Activated CD4-positive, alpha-beta T cell treated with anti-CD3 and anti-CD28 coated beads, Interleukin-2, amount 50 U/mL, for 48 hours (primary cell): ENCODE measurements at regions not wholly inside any gene's neighbourhood (a gene's known extent, or its start where the extent isn't known, plus 50 kb on each side); places are given as distances from the start of the nearest gene placed in this dataset.

ENCODE experiments used
- DNase-seq, 2 experiments: peaks; one replicate each; pipeline ENCODE4 v3.0.0-alpha.2; 2020

DNA sequence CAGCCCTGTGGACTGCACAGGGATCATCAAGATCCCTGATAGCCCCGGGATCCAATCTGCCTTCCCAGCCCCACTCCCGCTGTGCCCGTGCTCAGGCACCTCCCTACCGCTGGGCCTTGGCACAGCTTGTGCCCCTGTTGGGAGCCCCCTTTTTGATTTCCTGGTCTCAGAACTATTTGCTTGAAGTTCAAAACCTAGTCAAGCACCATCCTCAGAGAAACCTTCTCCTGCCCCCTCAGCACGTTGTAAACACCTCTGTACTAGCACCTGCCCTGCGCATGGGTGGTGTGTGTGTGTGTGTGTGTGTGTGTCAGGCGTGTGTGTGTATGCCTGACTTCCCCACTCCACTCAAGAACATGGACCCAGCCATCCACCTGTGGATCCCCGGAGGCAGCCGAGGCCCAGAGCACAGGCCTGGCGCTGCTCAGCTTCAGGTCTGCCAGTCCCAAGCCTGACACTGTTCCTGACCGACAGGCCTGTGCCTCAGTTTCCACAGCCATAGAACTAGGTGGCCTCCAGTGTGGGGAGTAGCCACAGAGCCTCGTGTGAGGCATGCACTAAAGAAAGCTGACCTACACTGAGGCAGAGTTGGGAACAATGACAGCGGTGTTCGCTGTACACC is 65.5 kb downstream of the ADRA2C start:
- no peak for DNase-seq

DNA sequence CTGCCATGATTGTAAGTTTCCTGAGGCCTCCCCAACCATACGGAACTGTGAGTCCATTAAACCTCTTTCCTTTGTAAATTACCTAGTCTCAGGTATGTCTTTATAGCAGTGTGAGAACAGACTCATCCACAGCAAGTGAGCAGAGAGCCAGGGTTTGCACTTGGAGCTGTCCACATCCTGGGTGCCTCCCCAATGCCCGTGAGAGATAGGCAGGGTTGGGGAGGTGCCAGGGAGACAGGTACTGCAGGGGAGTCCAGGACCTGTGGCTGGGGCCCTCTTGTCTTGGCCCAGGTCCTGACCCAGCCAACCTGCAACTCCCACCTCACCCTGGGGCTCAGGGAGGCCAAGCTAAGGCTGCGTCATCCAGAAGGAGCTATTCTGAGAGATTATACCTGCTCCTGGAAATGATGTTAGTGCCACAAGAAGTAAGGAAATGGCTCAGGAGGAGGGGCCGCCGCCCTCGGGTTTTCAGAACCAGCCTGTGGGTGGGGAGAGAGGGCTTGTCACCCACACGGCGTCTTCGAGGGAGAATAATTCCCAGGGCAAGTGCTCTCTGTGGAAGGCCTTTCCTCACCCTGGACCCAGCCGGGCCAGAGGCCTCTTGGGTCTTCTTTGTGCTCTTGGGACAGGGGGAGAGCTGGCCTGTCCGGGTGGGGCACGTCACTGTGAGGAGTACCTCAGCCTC is 66.5 kb downstream of the ADRA2C start:
- no peak for DNase-seq

DNA sequence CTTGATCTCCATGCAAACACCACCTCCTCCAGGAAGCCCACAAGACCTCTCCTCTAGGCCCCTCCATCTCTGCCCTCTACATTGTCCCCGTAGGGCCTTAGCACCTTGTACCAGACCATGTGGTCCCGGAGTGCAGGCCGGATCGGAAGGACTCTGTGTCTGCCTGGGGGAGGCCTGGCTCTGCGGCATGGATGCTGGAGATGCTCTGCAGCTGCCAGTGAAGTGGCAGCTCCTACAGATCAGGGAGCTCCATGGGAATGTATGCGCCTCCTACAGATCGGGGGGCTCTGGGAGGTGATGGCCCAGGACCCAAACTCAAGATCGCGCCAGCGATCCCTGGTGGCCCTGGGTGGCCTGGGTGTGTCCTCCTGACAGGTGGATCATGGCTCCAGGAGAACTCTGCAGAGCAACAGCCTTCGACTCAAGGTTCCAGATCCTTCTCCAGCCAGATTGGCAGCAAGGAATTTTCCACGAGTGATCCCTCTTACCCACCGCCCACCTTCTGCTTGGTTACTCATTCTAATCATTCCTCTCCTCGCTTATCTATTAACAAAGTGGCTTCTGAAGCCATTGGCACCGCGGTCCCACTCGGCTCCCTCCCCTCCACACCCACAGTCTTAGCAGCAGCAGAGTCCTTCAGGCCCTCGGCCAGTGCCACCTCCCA is 67.3 kb downstream of the ADRA2C start:
- no peak for DNase-seq

GRCh38 chr4:3834186-3834662 is 68.0 kb downstream of the ADRA2C start:
- DNase-seq, result no peak

DNA sequence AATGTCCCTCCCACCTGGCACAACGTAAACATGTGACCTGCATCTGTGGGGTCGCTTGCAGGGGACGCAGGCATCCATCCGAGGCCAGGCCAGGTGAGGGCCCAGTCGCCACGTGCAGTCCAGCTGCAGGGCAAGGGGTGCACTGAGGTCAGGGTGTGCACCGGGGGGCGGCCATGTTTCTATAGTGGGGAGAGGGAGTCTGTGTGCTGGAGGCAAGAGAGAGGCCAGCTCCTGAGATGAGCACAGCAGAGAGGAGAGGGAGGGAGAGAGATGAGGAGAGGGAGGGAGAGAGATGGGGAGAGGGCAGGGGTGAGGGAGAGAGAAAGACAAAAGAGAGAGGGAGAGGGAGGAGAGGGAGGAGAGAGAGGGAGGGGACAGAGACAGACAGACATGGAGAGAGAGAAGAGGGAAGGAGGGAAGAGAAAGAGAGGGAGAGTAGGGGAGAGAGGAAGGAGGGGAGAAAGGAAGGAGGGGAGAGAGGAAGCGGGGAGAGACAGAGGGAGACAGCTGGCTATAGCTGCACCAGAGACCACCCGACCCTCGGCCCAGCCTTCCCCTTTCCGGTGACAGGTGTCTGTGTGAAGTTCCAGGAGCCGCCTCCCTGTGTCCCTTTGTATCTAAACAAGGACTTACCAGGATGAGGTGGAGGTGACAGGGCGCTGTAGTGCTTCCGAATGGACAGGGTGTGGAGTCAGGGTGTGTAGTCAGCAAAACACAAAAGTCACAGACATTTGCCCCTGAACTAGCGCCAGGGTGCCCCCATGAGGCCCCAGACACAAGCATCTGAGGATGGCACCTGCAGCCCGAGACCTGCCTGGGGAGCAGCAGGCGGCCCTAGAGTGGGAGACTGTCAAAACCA is 68.7 kb downstream of the ADRA2C start:
- no peak for DNase-seq

GRCh38 chr4:3835527-3836405 is 69.6 kb downstream of the ADRA2C start:
- no peak for DNase-seq

GRCh38 chr4:3836406-3836755 is 70.2 kb downstream of the ADRA2C start:
- DNase-seq, result no peak

DNA sequence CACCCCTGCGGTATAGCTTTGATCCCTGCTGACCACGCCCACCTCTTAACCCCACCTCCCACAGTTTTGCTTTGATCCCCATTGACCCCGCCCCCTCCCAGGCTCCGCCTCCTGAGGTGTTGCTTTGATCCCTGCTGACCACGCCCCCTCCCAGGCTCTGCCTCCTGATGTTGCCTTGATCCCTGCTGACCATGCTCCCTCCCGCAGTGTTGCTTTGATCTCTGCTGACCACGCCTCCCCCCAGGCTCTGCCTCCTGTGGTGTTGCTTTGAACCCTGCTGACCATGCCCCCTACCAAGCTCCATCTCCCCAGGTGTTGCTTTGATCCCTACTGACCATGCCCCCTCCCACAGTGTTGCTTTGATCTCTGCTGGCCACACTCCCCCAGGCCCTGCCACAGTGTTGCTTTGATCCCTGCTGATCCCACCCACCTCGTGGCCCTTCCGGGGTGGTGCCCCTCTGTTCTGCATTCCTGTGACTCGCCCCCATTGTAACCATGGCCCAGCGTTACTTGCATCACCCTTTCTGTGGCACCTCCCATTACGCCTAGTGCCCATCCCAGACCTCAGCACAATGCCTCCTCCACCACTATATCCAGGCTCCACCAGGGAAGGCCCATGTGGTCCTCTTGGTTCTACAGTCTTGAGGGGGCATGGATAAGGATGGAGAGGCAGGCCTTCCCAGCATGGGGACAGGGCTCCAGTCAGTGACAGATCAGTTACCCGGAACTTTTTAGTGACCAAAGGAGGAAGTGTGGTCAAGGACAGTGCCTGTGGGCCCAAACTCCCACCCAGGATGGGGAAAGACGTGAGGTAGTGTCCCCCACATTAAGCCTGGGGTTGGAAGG is 70.8 kb downstream of the ADRA2C start:
- DNase-seq, result peak; percentile 22 to 23

DNA sequence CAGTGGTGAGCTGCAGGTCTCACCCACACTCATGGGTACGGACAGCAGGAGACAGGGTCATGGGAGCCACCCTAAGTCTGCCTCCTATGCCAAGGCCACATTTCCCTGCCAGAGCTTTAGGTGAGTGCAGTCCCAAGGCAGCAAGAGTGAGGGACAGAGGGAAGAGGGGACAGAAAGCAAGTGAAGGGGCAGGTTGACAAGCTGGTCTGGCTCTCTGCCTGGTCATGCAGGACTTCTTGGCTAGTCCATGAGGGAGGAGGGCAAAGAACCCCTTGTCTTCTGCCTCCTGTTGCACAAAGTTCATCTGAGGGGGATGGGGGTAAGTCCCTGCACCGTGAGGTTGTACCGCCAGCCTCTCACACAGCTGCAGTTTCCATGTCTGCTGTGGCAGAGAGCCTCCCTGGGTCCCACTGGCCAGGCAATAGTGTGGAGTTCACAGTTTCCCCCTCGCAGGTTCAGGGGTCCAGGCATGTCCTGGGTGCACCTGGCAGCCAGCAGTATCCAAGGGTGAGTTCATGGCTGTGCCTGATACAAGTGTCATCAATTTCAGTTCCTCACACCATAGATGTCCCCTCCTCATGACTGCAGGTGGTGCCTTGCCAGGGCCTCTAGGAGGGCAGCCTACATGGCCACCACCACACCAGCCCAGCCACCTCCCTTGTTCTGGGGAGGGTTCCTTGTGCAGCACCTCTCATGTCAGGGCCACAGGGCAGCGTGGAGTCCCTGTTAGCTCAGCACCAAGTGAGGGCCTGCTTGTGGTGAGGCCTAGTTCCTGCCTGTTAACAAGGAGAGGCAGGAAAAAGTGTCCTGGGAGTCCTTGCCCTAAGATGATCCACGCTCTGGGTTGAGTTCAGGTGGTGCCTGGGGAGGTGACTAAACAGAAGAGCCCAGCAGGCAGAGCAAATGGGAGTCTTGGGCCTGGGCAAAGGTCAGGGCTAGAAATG is 72.5 kb downstream of the ADRA2C start:
- DNase-seq, result no peak

GRCh38 chr4:3845094-3845743 is 79.0 kb downstream of the ADRA2C start:
- DNase-seq, result no peak

DNA sequence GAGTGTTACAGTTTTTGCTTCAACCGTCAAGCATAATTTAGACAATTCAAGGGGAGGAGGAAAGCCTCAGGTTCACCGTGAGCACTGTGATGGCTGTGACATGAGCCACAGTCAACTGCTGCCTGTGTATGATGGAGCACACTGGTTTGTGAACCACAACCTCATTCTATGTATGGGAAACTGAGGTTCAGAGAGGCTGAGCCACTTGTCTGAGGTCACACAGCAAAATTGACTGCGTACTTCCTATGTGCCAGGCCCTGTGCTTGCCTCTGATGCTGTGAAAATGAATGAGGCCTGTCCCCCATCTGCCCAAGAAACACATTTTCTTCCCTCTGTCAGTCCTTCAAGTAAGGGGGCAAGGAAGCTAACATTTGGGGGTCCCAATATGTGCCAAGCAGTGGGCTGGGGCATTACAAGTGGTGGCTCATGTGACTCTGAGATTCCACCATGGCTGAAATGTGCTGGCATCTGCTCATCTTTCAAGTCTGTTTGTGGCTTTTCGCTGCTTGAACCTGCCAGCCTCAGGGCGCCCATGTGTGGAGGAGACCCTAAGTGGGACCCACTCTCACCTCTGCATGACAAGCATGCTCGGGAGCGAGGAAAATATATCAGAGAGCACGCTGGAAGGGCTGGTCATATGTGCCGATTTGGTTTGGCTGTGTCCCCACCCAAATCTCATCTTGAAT is 79.7 kb downstream of the ADRA2C start:
- DNase-seq, result no peak

DNA sequence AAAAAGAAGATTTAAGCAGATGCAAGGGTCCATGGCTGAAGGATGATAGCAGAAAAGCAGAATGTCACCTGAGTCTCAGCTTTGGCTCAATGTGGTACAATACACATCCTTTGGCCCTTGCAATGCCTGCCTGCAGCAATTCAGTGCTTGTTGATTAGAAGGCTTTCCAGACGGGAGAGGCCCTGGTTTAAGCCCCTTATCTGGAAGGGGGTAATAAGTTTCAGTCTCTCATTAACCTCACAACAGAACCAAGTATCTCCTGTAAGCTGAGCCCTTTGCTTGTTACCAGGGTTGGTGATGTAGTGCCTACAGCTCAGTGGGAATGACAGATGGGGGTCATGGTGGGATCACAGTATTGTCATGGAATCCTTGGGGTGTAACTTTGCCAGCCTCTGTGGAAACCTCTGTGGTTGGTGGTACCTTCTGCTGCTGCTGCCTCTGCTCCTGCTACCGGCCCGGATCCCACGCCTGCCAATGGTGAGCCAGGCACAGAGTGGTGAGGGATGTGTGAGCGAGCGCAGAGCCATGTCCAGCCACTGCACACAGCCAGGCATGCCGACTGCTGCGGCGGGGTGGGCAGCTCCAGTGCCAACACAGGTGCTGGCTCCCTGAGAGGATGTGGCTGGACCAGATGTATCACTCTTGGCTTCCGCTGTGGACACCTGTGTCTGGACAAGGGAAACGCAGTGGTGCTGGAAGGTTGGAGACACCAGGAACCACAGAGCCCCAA is 81.2 kb downstream of the ADRA2C start:
- DNase-seq, result no peak

GRCh38 chr4:3848323-3848722 is 82.1 kb downstream of the ADRA2C start:
- no peak for DNase-seq

- no peak for DNase-seq
These were observed 83.0 kb downstream of the ADRA2C start for GRCh38 chr4:3849140-3849539.

- DNase-seq, result no peak
These were observed 83.9 kb downstream of the ADRA2C start for GRCh38 chr4:3850128-3850527.

DNA sequence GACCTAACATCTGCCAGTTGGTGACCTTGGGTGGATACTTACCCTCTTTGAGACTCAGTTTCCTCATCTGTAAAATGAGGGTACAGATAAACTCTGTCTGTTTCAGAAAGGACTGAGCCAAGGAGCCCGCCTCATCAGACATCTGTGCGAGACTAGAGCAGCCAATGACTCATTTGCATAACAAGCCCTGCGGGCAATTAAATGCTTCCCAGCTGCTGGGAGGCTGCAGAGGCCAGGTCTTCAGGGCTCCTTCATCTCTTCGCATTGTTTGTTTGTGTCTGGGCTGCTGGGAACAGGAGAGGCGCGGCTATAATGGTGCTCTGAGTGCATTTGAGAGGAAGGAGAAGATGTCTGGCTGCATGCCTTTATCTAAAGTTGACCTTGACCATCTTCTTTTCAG is 85.0 kb downstream of the ADRA2C start:
- DNase-seq, result no peak

DNA sequence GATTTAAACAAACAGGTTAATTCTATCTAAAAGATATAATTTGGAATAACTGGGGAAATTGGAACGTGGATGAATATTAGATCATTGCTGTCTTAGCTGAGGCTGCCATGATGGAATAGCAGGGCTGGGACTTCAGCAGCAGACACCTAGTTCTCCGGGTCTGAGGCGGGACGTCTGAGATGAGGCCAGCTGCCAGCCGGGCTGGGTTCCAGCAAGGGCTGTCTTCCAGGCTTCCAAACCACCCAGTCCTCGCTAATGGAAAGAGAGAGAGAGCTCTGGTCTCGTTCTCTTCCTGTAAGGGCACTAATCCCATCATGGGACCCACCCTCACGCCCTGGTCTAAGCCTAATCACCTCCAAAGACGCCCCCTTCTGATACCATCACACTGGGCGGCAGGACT is 85.7 kb downstream of the ADRA2C start:
- no peak for DNase-seq

DNA sequence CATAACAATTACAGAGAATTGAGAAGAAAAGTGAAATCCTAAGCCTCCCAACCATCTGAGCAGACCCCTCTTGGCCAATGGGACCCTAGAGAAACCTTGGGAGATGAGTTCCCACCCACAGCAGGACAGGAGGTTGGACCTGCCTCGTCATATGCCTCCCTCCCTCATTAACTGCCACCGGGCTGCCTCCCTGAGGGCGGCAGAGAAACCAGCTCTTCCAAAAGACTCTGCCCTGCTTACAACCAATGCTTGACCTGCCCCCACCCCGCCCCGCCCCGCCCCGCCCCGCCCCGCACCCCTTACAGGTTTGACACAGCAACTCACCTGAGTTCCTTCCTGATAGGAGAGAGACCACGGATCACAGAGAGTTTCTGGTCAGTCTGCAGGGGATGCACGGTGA is 86.1 kb downstream of the ADRA2C start:
- no peak for DNase-seq
